ENCODE measurements at regions not wholly inside any gene's neighbourhood (a gene's known extent, or its start where the extent isn't known, plus 50 kb on each side); places are given as distances from the start of the nearest gene placed in this dataset.

DNA sequence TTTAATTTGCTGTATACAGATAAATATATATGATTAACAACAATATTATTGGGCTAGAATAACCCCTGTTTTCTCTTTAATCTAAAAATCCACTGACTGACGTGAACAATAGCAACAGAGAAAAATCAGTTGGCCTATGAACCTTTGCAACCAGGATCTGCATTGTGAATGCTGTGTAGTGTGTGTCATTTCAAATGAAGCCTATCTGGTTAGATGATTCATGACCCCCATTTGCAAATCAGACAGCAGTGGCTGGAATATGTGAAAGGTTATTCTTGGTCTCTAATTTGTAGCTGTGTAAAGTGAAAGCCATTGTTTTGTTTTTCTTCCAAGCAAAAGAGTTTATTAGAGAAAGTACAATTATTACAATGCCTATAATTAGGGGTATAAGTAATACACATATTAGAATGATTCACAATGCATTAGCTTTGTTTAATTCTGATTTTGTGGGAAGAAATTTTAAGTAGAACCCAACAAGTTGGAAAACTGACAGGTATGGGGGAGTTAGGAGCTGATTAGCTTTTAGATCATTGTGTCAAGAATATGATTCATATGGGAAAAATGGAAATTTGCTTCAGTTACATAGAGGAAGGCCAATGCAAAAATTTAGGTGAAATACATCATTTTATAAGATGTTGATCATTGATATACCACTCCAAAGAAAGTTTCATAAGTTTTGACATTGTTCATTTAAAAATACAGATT, 1362.2 kb upstream of the TMEFF2 start:
- Histone ChIP-seq H3K27me3 (replicated peaks in 1 of 4; ENCODE audit: control insufficient read depth in 3 of 4, extremely low read depth in 1 of 4, insufficient read depth in 3 of 4, low read length in 3 of 4) (no peaks in the 10 kb centered on the region), H4K91ac (replicated peaks; ENCODE audit: insufficient read length, low read length) (no peak overlapping the region), H2AFZ (ENCODE audit: low read length) (no peak overlapping the region), H3K14ac (ENCODE audit: insufficient read length) (no peak overlapping the region), H4K5ac (ENCODE audit: insufficient read length, low read depth, low read length) (no peak overlapping the region), H3K23ac (ENCODE audit: insufficient read length) (no peak overlapping the region), H3K4me2 (ENCODE audit: insufficient read depth in 1 of 2, low read depth in 2 of 2, low read length in 2 of 2) (no peak overlapping the region), H3K27ac (ENCODE audit: low read depth, low read length) (no peak overlapping the region), H2AK5ac (ENCODE audit: low read depth, low read length) (no peak overlapping the region), H4K20me1 (replicated peaks in 1 of 2; ENCODE audit: control insufficient read depth in 1 of 2, insufficient read depth in 2 of 2, low read length in 2 of 2) (no peaks in the 10 kb centered on the region), H3K4me1 (replicated peaks in 1 of 4; ENCODE audit: control insufficient read depth in 3 of 4, insufficient read depth in 4 of 4, low read length in 3 of 4) (no peaks in the 10 kb centered on the region), H3K36me3 (ENCODE audit: control insufficient read depth in 2 of 4, insufficient read depth in 4 of 4, low read length in 3 of 4) (no peaks in the 10 kb centered on the region), H3K79me2 (ENCODE audit: control insufficient read depth in 1 of 2, insufficient read depth in 2 of 2, low read length in 2 of 2) (no peaks in the 10 kb centered on the region), H3K79me1 (ENCODE audit: low read depth, low read length) (no peaks in the 10 kb centered on the region), H2BK5ac (ENCODE audit: low read depth, low read length) (no peak overlapping the region), H2BK12ac (ENCODE audit: low read depth, low read length) (no peak overlapping the region), H3K9me3 (ENCODE audit: insufficient read depth in 2 of 2, low read depth in 1 of 2, low read length in 1 of 2) (no peaks in the 10 kb centered on the region), H3K4me3 (ENCODE audit: extremely low read depth in 1 of 4, insufficient read depth in 2 of 4, low read depth in 3 of 4, low read length in 4 of 4) (no peak overlapping the region), H2BK120ac (replicated peaks; ENCODE audit: low read depth, low read length) (no peak overlapping the region), H3K23me2 (ENCODE audit: low read depth, low read length) (no peaks in the 10 kb centered on the region), H3K4ac (replicated peaks; ENCODE audit: insufficient read length, low read depth, low read length) (no peak overlapping the region), H3K9ac (replicated peaks in 1 of 4; ENCODE audit: extremely low read depth in 1 of 4, low read depth in 3 of 4, low read length in 3 of 4) (no peak overlapping the region), H4K8ac (ENCODE audit: extremely low read depth, insufficient read depth, low read length) (no peak overlapping the region), H3K18ac (ENCODE audit: extremely low read depth, low read length) (no peak overlapping the region), H2BK15ac (ENCODE audit: low read length) (no peak overlapping the region), H2BK20ac (ENCODE audit: low read length) (no peak overlapping the region), H3K56ac (replicated peaks; ENCODE audit: insufficient read length, low read depth, low read length) (no peak overlapping the region)
- ChIA-PET CTCF (ENCODE audit: partially characterized antibody) (interaction anchor here (0.6 to 0.8 kb wide), 2 partner anchors 28 to 131 kb away, joined by 3 read pairs; no protein-coding TSS in a partner anchor), POLR2A (ENCODE audit: partially characterized antibody) (no interaction called here)
- FAIRE-seq (no peak), DNase-seq (ENCODE audit: low read depth in 1 of 2, low spot score in 2 of 2) (no peak)
- TF ChIP-seq TCF12 (IDR thresholded peaks at IDR 0.05; ENCODE audit: low read depth, low read length), result no peak
- TF ChIP-seq, protein P1, sequence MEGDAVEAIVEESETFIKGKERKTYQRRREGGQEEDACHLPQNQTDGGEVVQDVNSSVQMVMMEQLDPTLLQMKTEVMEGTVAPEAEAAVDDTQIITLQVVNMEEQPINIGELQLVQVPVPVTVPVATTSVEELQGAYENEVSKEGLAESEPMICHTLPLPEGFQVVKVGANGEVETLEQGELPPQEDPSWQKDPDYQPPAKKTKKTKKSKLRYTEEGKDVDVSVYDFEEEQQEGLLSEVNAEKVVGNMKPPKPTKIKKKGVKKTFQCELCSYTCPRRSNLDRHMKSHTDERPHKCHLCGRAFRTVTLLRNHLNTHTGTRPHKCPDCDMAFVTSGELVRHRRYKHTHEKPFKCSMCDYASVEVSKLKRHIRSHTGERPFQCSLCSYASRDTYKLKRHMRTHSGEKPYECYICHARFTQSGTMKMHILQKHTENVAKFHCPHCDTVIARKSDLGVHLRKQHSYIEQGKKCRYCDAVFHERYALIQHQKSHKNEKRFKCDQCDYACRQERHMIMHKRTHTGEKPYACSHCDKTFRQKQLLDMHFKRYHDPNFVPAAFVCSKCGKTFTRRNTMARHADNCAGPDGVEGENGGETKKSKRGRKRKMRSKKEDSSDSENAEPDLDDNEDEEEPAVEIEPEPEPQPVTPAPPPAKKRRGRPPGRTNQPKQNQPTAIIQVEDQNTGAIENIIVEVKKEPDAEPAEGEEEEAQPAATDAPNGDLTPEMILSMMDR (IDR thresholded peaks at IDR 0.05; ENCODE audit: control extremely low read depth in 1 of 3, insufficient read depth in 1 of 3, low read depth in 1 of 3, low read length in 3 of 3), result no peak
- no peak for TF ChIP-seq BRCA1 (IDR thresholded peaks at IDR 0.05; ENCODE audit: low read depth, low read length)
- WGBS, 2 experiments (ENCODE audit: extremely low coverage in 1 of 2, insufficient coverage in 1 of 2, insufficient read length in 1 of 2, insufficient replicate concordance in 2 of 2, low coverage in 1 of 2, low lambda C conversion rate in 2 of 2, missing lambda C conversion rate in 1 of 2), result 95% methylated on average over 1 of the region's 1 CpG; no CpG with 5 or more reads in 1 of the 2 experiments
